ENCODE measurements at regions not wholly inside any gene's neighbourhood (a gene's known extent, or its start where the extent isn't known, plus 50 kb on each side); places are given as distances from the start of the nearest gene placed in this dataset.

DNA sequence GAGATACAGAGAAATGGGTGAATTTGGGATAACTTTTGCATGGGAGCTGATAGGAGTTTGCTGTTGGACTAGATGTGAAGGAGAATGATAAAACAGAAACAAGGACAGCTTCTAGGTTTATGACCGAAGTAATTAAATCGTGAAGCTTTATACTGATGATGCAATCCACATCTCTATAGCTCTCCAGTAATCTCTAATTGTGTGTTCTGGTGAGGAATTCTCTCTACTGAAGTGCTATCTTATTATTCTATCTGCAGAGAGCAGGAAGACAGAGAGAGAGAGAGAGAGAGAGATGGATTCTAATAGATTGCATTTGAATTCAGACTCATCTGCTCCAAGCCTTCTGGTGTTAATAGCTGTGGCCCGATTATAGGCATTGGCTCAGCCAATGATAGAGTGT is 113.5 kb upstream of the FRMD4B start:
- Mint-ChIP-seq H3K4me1 (no peaks in the 10 kb centered on the region), H3K27ac (no peak overlapping the region), H3K36me3 (no peaks in the 10 kb centered on the region), H3K27me3 (ENCODE audit: low read depth) (no peaks in the 10 kb centered on the region; the same call in 1 of the 2 replicates), H3K9me3 (no peaks in the 10 kb centered on the region), H3K4me3 (no peak overlapping the region)
- DNase-seq (ENCODE audit: low spot score) (no peak), ATAC-seq (no peak)
- ChIA-PET CTCF (interaction anchor here (1.6 kb wide), 1 partner anchor 60 kb away, joined by 3 read pairs; no protein-coding TSS in a partner anchor), POLR2A (no interaction called here)
- TF ChIP-seq, protein P1, sequence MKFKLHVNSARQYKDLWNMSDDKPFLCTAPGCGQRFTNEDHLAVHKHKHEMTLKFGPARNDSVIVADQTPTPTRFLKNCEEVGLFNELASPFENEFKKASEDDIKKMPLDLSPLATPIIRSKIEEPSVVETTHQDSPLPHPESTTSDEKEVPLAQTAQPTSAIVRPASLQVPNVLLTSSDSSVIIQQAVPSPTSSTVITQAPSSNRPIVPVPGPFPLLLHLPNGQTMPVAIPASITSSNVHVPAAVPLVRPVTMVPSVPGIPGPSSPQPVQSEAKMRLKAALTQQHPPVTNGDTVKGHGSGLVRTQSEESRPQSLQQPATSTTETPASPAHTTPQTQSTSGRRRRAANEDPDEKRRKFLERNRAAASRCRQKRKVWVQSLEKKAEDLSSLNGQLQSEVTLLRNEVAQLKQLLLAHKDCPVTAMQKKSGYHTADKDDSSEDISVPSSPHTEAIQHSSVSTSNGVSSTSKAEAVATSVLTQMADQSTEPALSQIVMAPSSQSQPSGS (CRISPR knock-in tag; IDR thresholded peaks at IDR 0.05; ENCODE audit: borderline replicate concordance, low read depth) = no peak
- TF ChIP-seq NR2C2 (CRISPR knock-in tag; IDR thresholded peaks at IDR 0.05) (no peak), PRDM15 (CRISPR knock-in tag; IDR thresholded peaks at IDR 0.05) (no peak)
- TF ChIP-seq, protein P2, sequence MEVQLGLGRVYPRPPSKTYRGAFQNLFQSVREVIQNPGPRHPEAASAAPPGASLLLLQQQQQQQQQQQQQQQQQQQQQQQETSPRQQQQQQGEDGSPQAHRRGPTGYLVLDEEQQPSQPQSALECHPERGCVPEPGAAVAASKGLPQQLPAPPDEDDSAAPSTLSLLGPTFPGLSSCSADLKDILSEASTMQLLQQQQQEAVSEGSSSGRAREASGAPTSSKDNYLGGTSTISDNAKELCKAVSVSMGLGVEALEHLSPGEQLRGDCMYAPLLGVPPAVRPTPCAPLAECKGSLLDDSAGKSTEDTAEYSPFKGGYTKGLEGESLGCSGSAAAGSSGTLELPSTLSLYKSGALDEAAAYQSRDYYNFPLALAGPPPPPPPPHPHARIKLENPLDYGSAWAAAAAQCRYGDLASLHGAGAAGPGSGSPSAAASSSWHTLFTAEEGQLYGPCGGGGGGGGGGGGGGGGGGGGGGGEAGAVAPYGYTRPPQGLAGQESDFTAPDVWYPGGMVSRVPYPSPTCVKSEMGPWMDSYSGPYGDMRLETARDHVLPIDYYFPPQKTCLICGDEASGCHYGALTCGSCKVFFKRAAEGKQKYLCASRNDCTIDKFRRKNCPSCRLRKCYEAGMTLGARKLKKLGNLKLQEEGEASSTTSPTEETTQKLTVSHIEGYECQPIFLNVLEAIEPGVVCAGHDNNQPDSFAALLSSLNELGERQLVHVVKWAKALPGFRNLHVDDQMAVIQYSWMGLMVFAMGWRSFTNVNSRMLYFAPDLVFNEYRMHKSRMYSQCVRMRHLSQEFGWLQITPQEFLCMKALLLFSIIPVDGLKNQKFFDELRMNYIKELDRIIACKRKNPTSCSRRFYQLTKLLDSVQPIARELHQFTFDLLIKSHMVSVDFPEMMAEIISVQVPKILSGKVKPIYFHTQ (CRISPR knock-in tag; IDR thresholded peaks at IDR 0.05) = no peak
- TF ChIP-seq, protein P3, sequence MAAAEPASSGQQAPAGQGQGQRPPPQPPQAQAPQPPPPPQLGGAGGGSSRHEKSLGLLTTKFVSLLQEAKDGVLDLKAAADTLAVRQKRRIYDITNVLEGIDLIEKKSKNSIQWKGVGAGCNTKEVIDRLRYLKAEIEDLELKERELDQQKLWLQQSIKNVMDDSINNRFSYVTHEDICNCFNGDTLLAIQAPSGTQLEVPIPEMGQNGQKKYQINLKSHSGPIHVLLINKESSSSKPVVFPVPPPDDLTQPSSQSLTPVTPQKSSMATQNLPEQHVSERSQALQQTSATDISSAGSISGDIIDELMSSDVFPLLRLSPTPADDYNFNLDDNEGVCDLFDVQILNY (CRISPR knock-in tag; IDR thresholded peaks at IDR 0.05) = no peak

DNA sequence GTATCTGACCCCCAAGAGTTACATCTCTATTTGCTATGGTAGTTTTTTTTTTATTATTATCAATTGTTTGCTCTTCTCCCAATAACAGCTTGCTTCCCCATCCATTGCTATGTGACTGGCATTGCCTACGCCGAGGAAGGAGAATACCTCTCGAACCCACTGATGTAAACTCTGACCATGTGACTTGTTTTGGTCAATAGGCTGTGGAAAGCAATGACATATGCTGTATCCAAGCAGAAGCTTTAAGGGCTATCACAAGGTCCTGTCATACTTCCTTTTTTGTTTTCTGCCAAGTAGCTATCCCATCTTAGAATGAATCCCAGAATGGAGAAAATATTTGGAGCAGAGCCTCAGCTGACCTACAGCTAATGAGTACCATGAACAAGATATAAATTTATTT is 111.0 kb upstream of the FRMD4B start:
- DNase-seq (ENCODE audit: low spot score) = no peak
- ATAC-seq = no peak
- POLR2A ChIA-PET = no interaction called here
- TF ChIP-seq TEAD4 (CRISPR knock-in tag; IDR thresholded peaks at IDR 0.05) (no peak), ZNF263 (CRISPR knock-in tag; IDR thresholded peaks at IDR 0.05; ENCODE audit: low read depth) (no peak), ZNF416 (CRISPR knock-in tag; IDR thresholded peaks at IDR 0.05) (no peak)
- TF ChIP-seq, protein P4, sequence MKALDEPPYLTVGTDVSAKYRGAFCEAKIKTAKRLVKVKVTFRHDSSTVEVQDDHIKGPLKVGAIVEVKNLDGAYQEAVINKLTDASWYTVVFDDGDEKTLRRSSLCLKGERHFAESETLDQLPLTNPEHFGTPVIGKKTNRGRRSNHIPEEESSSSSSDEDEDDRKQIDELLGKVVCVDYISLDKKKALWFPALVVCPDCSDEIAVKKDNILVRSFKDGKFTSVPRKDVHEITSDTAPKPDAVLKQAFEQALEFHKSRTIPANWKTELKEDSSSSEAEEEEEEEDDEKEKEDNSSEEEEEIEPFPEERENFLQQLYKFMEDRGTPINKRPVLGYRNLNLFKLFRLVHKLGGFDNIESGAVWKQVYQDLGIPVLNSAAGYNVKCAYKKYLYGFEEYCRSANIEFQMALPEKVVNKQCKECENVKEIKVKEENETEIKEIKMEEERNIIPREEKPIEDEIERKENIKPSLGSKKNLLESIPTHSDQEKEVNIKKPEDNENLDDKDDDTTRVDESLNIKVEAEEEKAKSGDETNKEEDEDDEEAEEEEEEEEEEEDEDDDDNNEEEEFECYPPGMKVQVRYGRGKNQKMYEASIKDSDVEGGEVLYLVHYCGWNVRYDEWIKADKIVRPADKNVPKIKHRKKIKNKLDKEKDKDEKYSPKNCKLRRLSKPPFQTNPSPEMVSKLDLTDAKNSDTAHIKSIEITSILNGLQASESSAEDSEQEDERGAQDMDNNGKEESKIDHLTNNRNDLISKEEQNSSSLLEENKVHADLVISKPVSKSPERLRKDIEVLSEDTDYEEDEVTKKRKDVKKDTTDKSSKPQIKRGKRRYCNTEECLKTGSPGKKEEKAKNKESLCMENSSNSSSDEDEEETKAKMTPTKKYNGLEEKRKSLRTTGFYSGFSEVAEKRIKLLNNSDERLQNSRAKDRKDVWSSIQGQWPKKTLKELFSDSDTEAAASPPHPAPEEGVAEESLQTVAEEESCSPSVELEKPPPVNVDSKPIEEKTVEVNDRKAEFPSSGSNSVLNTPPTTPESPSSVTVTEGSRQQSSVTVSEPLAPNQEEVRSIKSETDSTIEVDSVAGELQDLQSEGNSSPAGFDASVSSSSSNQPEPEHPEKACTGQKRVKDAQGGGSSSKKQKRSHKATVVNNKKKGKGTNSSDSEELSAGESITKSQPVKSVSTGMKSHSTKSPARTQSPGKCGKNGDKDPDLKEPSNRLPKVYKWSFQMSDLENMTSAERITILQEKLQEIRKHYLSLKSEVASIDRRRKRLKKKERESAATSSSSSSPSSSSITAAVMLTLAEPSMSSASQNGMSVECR (CRISPR knock-in tag; IDR thresholded peaks at IDR 0.05; ENCODE audit: borderline replicate concordance) = no peak
- CTCF ChIA-PET = interaction anchor here (0.7 kb wide), 1 partner anchor 1526 kb away, joined by 3 read pairs; no protein-coding TSS in a partner anchor
- Mint-ChIP-seq H3K9me3 (no peaks in the 10 kb centered on the region), H3K27ac (no peak overlapping the region), H3K36me3 (no peaks in the 10 kb centered on the region), H3K4me1 (peaks cover 6% of the 10 kb centered on the region), H3K4me3 (no peak overlapping the region), H3K27me3 (ENCODE audit: low read depth) (no peaks in the 10 kb centered on the region; the same call in 1 of the 2 replicates)

All from WTC11 (cell line).